Mammary epithelial cell (primary cell): ENCODE measurements at regions not wholly inside any gene's neighbourhood (a gene's known extent, or its start where the extent isn't known, plus 50 kb on each side); places are given as distances from the start of the nearest gene placed in this dataset.
"Not testable (repeated sequence)": the region's sequence is repeated elsewhere in the genome, so short reads cannot be mapped to it uniquely, and the experiment has no call there.

Source experiments
- CTCF ChIP-seq, 2 donors: IDR thresholded peaks in 1 of 2; conservative IDR thresholded peaks in 1 of 2; 2 replicates each; pipeline ENCODE4 v1.5.1; 2011 to 2012; ENCODE audit warnings: inconsistent platforms in 2 of 2, low read length in 2 of 2, mild to moderate bottlenecking in 2 of 2, control low read depth in 1 of 2, low read depth in 1 of 2; ENCODE audit not compliant: insufficient read depth in 1 of 2; ENCODE audit errors: extremely low read depth in 1 of 2
- EZH2 ChIP-seq: IDR thresholded peaks from 2 replicates; pipeline ENCODE4 v1.6.1; 2012; ENCODE audit warnings: low read length, inconsistent platforms, borderline replicate concordance

- not testable (repeated sequence) for TF ChIP-seq CTCF (conservative IDR thresholded peaks at IDR 0.05 in 1 of 2, IDR thresholded peaks at IDR 0.05 in 1 of 2; ENCODE audit: extremely low read depth in 1 of 2, insufficient read depth in 1 of 2, low read depth in 1 of 2, low read length in 2 of 2); EZH2
These were observed 70.8 kb downstream of the DYRK2 start for GRCh38 chr12:67719303-67719702.
